HEK293T (cell line): ENCODE measurements at regions not wholly inside any gene's neighbourhood (a gene's known extent, or its start where the extent isn't known, plus 50 kb on each side); places are given as distances from the start of the nearest gene placed in this dataset.

Experiments used
- CTCF ChIA-PET: fragments of 350-600 bp; formaldehyde crosslinking; extraction: SDS; loops from one replicate; lab custom pipeline; 2021; ENCODE audit warnings: antibody characterized with exemption, inconsistent platforms; lab: Yijun Ruan, JAX
- POLR2A ChIA-PET: fragments of 350-600 bp; formaldehyde crosslinking; extraction: SDS; loops from one replicate; lab custom pipeline; 2020; ENCODE audit warnings: antibody characterized with exemption, inconsistent platforms; lab: Yijun Ruan, JAX
- DNase-seq: peaks from one replicate; pipeline ENCODE4 v3.0.0; 2012; ENCODE audit warnings: mixed read lengths; ENCODE audit errors: extremely low spot score
- ARNT ChIP-seq: fragments of 450-650 bp; IDR thresholded peaks from 2 replicates; pipeline ENCODE4 v1.6.1; 2017; ENCODE audit warnings: mild to moderate bottlenecking
- BHLHE40 ChIP-seq: fragments of 450-650 bp; IDR thresholded peaks from 2 replicates; pipeline ENCODE4 v1.6.1; 2016; ENCODE audit warnings: mild to moderate bottlenecking, moderate library complexity, borderline replicate concordance
- CTBP1 ChIP-seq: fragments of 450-650 bp; IDR thresholded peaks from 2 replicates; pipeline ENCODE4 v1.6.1; 2016; ENCODE audit warnings: borderline replicate concordance
- ELF4 ChIP-seq: fragments of 450-650 bp; IDR thresholded peaks from 2 replicates; pipeline ENCODE4 v1.6.1; 2017; ENCODE audit warnings: antibody characterized with exemption
- FOXA1 ChIP-seq: fragments of 450-650 bp; IDR thresholded peaks from 2 replicates; pipeline ENCODE4 v1.6.1; 2016; ENCODE audit warnings: mild to moderate bottlenecking
- FOXK2 ChIP-seq: fragments of 450-650 bp; IDR thresholded peaks from 2 replicates; pipeline ENCODE4 v1.6.1; 2016; ENCODE audit warnings: mild to moderate bottlenecking
- FOXM1 ChIP-seq: fragments of 450-650 bp; IDR thresholded peaks from 2 replicates; pipeline ENCODE4 v1.6.1; 2017; ENCODE audit warnings: mild to moderate bottlenecking, borderline replicate concordance
- HDGF ChIP-seq: fragments of 450-650 bp; IDR thresholded peaks from 2 replicates; pipeline ENCODE4 v1.6.1; 2017; ENCODE audit warnings: antibody characterized with exemption, borderline replicate concordance
- L3MBTL2 ChIP-seq: fragments of 450-650 bp; conservative IDR thresholded peaks from 2 replicates; pipeline ENCODE4 v1.6.1; 2016; ENCODE audit warnings: mild to moderate bottlenecking
- LEF1 ChIP-seq: fragments of 450-650 bp; IDR thresholded peaks from 2 replicates; pipeline ENCODE4 v1.6.1; 2017; ENCODE audit warnings: mild to moderate bottlenecking, borderline replicate concordance
- NFRKB ChIP-seq: fragments of 450-650 bp; IDR thresholded peaks from 2 replicates; pipeline ENCODE4 v1.6.1; 2016; ENCODE audit warnings: mild to moderate bottlenecking, moderate library complexity
- PKNOX1 ChIP-seq: fragments of 450-650 bp; IDR thresholded peaks from 2 replicates; pipeline ENCODE4 v1.6.1; 2016
- SP1 ChIP-seq: fragments of 450-650 bp; IDR thresholded peaks from 2 replicates; pipeline ENCODE4 v1.6.1; 2017
- SUZ12 ChIP-seq: fragments of 450-650 bp; IDR thresholded peaks from 2 replicates; pipeline ENCODE4 v1.6.1; 2016; ENCODE audit warnings: mild to moderate bottlenecking
- TARDBP ChIP-seq: fragments of 450-650 bp; IDR thresholded peaks from 2 replicates; pipeline ENCODE4 v1.6.1; 2016
- ZNF384 ChIP-seq: fragments of 450-650 bp; IDR thresholded peaks from 2 replicates; pipeline ENCODE4 v1.6.1; 2016

GRCh38 chrX:46251755-46252154 is 293.5 kb downstream of the ZNF674 start:
- TF ChIP-seq LEF1 (no peak), TARDBP (no peak), L3MBTL2 (no peak), SP1 (no peak), SUZ12 (no peak), FOXM1 (no peak), ARNT (no peak), PKNOX1 (no peak), ELF4 (no peak), FOXA1 (no peak), FOXK2 (no peak), HDGF (no peak), ZNF384 (no peak), NFRKB (no peak), CTBP1 (no peak), BHLHE40 (no peak)
- ChIA-PET CTCF (no interaction called here), POLR2A (no interaction called here)
- DNase-seq, result no peak

GRCh38 chrX:46250151-46250550 is 295.1 kb downstream of the ZNF674 start:
- DNase-seq, result no peak
- TF ChIP-seq FOXA1 (no peak), PKNOX1 (no peak), FOXK2 (no peak), NFRKB (no peak), SP1 (no peak), BHLHE40 (no peak), ZNF384 (no peak), TARDBP (no peak), SUZ12 (no peak), ELF4 (no peak), ARNT (no peak)
- POLR2A ChIA-PET, result no interaction called here
- CTCF ChIA-PET, result no interaction called here

GRCh38 chrX:46247456-46247855 is 297.8 kb downstream of the ZNF674 start:
- TF ChIP-seq SUZ12, result no peak
- POLR2A ChIA-PET, result no interaction called here
- CTCF ChIA-PET, result no interaction called here
- no peak for DNase-seq

- POLR2A ChIA-PET, result no interaction called here
- TF ChIP-seq SUZ12 (no peak), NFRKB (no peak), LEF1 (no peak), L3MBTL2 (no peak), ZNF384 (no peak), FOXA1 (no peak), ELF4 (no peak), FOXM1 (no peak), TARDBP (no peak), ARNT (no peak), HDGF (no peak), SP1 (no peak), CTBP1 (no peak)
- DNase-seq, result no peak
- CTCF ChIA-PET, result no interaction called here
Observed at GRCh38 chrX:46244451-46244850, 300.8 kb downstream of the ZNF674 start.

- ChIA-PET POLR2A (no interaction called here), CTCF (no interaction called here)
Observed at GRCh38 chrX:46236411-46236810, 308.8 kb downstream of the ZNF674 start.

GRCh38 chrX:46235778-46236177 is 309.4 kb downstream of the ZNF674 start:
- ChIA-PET CTCF (no interaction called here), POLR2A (interaction anchor here (0.7 kb wide), 1 partner anchor 819 kb away, joined by 4 read pairs; no protein-coding TSS in a partner anchor)
- TF ChIP-seq ARNT, result no peak
- TF ChIP-seq L3MBTL2, result no peak
- no peak for TF ChIP-seq FOXK2
- no peak for TF ChIP-seq CTBP1
- TF ChIP-seq ELF4, result no peak
- TF ChIP-seq SP1, result no peak
- TF ChIP-seq FOXM1, result no peak
- TF ChIP-seq FOXA1, result no peak
- TF ChIP-seq ZNF384, result no peak
- no peak for TF ChIP-seq PKNOX1
- TF ChIP-seq BHLHE40, result no peak
- no peak for TF ChIP-seq HDGF
- no peak for TF ChIP-seq NFRKB
- TF ChIP-seq LEF1, result no peak
- no peak for TF ChIP-seq SUZ12
- no peak for TF ChIP-seq TARDBP
- no peak for DNase-seq

More at GRCh38 chrX:46236411-46236810, 308.8 kb downstream of the ZNF674 start:
- TF ChIP-seq FOXM1 (no peak), SP1 (no peak)
- no peak for DNase-seq

- POLR2A ChIA-PET, result no interaction called here
- TF ChIP-seq FOXM1 (no peak), TARDBP (no peak), FOXK2 (no peak), L3MBTL2 (no peak), HDGF (no peak), ZNF384 (no peak), SP1 (no peak), CTBP1 (no peak), SUZ12 (no peak), LEF1 (no peak), ELF4 (no peak), ARNT (no peak), FOXA1 (no peak), BHLHE40 (no peak), NFRKB (no peak), PKNOX1 (no peak)
- CTCF ChIA-PET, result no interaction called here
- no peak for DNase-seq
Observed at GRCh38 chrX:46234775-46235174, 310.4 kb downstream of the ZNF674 start.
